ENCODE measurements at regions not wholly inside any gene's neighbourhood (a gene's known extent, or its start where the extent isn't known, plus 50 kb on each side); places are given as distances from the start of the nearest gene placed in this dataset.

DNA sequence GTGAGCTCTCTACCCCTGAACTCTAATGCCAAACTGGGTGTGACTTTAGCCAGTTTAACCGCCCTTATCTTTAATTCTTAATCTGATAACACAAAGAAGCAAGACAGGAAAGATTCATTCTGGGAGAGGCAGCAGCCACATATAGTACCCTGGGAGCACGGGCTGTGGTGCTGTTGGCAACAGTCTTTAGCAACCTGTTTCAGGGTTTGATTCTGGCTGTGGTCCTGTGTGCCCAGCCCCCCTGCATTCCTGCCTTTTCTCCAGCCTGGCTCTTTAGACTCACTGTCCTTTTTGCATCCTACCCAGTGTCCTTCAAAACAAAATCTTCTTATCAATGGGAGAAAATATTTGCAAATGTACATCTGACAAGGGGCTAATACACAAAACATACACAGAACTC is 275.2 kb downstream of the GXYLT1 start:
- DNase-seq = no peak

DNA sequence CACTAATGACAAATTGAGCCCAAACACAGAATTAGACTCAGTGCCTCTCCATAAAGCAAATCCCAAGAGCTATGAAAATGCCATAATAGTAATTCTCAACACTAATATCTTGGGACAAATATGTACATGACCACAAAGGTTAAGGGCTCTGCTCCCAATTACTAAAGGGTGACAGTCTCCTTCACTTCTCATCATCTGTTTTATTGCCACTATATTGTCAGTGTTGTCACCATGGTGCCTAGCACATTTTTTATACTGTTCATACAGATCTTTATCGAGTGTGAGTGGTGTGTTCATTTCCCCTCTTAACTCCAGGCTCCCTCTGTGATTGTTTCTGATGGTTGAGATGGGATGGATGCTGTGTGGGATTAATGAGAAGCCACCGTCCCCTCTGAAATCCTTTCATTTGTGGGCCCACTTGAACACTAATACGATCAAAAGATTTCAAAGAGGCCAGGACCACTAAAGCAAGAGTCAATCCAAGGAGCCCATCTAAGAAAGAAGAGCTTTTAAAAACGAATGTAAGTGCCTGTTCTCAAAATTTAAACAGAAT is 277.7 kb downstream of the GXYLT1 start:
- no peak for DNase-seq

DNA sequence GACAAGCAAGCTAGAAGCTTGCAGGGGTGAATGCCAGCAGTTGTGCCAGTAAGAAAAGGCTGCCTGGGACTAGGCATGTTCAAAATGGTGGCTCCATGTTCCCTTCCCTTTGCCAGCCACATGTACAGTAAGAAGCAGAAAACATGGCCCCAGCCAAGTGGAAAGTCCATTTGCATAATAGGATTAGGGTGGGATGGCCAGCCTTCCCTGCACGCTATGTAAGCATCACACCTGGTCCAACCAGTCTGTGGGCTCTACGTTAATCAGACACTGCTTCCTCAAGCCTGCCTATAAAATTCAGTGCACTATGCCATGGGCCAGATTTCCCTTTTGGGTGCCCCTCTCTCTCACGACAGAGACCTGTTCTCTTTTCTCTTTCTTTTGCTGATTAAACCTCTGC is 288.4 kb downstream of the GXYLT1 start:
- no peak for DNase-seq

DNA sequence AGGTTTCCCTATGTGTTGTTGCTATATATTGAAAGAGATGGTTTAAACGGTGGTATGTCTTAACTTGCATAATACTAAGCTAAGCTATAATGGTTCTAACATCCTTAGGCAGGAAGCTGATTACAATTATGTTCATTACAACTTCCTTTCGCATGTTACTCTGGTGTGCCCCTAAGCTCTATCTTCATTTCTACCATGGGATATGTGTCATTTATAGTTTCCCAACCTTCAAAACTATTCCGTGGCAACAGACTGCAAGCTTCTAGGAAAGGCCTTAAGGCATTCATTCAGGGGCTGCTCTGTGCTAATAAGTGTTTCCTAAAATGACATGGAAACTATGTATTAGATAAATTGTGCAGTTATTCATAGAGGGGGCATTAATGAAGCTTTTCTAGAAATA is 294.6 kb downstream of the GXYLT1 start:
- DNase-seq = no peak

DNA sequence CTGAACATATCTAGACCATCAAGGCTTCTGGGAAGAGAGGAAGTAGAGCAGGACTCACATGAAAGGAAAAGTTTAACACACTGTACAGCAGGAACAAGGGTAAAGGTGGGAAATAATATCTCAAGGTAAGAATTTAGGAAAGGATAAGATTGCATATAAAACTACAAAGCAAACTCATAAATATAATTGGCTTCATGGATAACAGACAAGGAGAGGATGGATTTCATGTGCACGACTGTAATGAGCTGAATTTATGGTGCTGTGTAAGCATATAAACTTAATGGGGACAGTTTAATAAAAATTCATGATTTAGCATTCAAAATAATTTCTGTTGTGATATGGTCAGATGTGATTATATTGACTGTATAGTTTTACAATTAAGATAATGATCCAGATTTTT is 298.0 kb downstream of the GXYLT1 start:
- no peak for DNase-seq

DNA sequence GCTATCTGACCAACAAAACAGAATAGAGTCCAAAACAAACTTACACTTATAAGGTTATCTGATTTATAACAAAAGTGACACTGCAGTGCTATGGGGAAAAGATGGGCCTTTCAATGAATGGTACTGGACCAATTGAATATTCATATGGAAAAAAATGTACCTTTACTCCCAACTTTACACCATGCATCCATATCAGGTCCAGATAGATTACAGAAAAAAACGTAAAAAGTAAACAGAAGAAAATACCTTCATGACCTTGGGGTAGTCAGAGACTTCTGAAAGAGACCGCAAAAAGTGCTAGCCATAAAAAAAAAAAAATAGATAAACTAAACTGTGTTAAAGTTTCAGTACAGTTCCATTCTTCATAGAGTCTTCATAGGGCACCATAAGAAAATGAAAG is 308.3 kb downstream of the GXYLT1 start:
- no peak for DNase-seq

DNA sequence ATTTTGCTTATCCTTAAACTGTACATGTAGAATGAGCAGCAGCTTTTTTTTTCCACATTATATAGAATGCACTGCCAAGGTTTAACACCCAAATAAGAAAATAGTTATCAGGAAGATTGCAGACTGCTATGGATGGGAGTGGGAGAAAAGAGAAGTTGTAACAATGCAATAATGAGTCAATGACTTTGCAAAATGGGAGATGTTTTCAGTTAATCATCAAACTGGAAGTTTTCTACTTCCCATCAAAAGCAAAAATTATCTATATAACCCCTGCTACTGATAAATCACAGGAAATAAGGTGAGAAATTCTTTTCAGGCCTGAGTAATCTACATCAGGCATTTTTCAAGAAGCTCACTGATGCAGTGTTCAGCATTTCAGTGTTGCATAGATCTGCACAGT is 309.1 kb downstream of the GXYLT1 start:
- DNase-seq = no peak

DNA sequence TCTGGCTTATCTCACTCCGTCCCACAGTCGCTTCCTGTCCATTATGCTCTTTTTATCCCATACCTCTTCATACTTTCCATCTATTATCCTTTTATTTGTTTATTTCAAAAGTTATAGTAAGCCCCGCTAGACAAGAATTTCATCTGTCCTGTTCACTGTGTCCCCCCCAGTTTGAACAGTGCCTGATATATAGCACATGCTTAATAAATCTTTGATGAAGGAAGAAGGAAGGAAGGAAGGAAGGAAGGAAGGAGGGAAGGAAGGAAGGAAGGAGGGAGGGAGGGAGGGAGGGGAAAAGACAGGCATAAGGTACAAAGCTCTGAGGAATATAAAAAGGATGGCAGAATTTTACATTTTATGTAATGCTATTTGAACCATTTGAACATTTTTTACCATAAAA is 324.7 kb downstream of the GXYLT1 start:
- DNase-seq = no peak

DNA sequence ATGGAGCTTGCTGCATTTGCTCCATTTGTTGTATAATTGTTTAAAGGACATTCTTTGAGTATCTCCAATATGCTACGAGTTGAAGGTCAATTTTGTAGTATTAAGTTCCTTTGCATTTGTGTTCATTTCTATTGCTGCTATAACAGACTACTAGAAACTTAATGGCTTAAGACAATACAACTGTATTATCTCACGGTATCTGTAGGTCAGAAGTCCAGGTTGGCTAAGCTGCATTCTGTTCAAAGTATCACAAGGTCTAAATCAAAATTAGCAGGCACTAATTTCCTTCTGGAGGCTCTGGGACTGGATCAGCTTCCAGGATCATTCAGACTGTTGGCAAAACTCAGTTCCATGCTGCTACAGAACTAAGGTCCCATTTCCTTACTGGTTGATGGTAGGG is 340.6 kb downstream of the GXYLT1 start:
- no peak for DNase-seq

DNA sequence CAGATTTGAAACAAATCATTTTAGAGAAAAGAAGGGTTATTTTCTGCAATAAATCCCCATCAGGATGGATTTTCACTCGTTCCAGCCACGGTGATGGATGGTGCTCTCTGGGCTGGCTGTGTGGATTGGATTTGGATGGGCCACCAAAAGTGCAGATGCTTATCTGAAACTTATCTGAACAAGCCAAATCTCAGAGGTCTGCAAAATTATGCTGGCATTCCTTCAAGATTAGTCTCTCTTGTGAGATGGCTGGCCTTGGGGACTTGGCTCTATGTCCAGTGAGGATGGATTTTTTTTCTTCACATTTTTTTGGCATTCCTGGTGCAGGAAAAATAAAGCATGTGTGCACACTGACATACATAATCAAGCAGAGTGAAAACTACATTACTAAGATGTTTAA is 341.9 kb downstream of the GXYLT1 start:
- DNase-seq = no peak

DNA sequence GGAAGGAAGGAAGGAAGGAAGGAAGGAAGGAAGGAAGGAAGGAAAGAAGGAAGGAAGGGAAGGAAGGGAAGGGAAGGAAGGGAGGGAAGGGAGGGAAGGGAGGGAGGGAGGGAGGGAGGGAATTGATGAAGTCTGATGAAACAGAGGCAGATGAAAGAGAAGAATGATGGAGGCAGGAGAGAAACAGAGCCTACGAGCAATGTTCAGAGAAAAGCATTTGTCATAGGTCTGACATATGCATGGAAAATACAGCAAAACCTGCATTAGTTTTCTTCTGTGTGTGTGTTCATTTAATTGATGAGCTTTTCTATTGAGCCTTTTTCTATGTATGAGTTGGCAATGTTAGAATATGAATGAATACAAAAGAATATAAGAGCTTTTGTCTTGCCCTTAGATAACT is 343.4 kb downstream of the GXYLT1 start:
- no peak for DNase-seq

DNA sequence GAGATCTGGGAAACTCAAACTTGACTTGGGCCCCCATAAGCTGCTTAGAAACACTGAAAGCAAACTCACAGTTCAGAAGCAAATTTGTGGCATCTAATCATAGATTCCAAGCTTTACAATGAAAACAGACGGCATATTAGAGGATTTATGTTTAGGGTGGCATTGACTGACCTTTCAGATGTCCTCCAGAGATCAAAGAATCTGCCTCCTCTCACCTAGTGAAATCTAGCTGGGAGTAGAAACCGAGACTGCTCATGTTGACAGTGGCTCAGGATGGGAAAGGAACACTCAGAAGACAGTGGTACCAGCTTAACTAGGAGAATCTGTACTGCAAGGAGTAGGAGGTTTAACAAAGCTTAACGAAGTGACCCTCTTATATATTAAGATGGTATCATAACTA is 345.0 kb downstream of the GXYLT1 start:
- no peak for DNase-seq

DNA sequence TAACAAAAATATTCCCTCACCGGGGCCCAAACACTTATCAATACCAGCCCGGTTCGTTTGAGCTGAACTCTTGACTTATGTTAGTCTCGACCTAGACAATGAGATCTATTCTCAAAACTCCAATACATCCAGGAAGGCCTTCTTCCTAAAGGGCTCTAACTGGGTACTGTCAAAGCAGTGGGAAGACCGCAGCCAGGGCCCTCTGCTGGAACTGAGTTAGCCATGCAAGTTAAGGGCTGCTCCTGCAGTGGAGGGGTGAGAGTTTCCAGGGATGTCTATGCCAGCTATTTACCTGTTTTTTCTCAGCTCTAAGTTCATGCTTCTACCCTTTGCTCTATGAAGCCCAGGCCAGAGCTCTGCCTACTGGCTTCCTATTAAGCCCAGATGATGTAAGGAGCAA is 348.8 kb downstream of the GXYLT1 start:
- no peak for DNase-seq

DNA sequence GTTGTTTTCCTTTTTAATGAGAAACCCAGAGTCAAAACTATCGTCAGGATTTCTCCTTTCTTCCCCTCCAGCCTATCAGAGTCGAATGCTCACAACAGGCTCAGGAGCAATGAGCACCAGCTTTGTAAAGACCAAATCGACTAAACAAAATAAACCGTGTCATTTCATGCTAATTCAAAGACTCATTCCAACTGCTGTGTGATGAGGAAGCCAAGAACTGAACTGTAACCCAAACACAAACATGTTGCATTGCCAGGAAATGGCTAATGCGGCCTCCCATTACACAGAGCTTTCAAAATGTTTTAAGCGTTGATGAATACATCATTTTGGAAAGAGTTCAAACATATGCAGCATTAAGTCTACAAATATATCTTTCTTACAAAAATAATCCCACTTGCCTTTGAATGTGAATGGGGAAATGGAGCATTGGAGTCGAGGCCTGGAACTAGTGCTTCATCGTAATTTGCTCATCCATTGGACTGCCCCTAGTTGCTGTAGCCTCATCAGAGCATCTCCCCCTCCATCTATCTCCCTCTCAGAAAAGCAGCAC is 349.5 kb downstream of the GXYLT1 start:
- no peak for DNase-seq

DNA sequence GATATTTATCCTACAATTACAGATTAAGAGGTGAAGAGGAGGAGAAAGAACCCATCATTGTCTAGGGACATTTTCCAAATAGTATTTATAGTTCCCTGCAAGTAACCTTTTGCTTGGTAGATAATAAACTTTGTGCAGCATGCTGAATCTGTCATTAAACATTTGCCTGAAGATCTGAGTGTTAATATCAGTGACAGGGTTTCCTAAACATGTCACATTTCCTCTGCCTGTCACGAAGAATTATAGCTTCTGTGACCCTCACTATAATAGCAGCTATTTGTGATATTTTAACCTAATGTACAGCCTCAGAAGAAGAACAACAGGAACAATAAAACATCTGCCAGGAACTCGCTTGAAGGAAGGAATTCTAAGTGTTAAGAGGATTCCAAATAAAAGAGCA is 350.3 kb downstream of the GXYLT1 start:
- DNase-seq = no peak

DNA sequence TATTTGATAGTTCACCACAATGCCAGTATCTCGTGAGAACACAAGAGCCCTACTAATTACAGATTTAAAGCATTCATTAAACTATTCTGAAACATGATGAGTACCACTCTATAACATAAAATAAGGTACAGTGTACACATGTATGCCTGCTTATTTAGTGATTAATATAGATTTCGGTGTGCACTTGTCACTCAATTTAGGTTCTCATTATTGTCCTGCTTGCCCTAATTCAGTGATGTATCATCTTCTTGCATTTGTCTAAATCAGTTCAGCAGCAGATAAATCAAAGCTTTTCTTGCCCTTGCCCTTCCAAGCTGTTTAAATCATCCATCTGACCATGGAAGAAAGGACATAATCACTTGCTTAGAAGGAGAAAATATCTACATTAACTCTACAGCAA is 359.7 kb downstream of the GXYLT1 start:
- no peak for DNase-seq

DNA sequence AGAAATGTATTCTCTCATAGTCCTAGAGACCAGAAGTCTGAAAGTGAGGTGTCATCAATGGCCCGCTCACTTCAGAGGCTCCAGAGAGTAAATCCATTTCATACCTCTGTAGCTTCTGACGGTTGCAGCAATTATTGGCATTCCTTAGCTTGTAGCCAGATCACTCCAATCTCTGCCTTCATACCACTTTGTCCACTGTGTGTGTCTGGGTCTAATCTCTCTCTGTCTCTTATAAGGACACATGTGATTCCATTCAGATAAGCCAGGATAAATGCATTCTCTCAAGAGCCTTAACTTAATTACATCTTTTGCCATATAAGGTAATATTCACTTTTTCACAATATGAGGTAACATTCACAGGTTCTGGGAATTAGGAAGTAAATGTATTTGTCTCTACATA is 365.7 kb downstream of the GXYLT1 start:
- DNase-seq = no peak

DNA sequence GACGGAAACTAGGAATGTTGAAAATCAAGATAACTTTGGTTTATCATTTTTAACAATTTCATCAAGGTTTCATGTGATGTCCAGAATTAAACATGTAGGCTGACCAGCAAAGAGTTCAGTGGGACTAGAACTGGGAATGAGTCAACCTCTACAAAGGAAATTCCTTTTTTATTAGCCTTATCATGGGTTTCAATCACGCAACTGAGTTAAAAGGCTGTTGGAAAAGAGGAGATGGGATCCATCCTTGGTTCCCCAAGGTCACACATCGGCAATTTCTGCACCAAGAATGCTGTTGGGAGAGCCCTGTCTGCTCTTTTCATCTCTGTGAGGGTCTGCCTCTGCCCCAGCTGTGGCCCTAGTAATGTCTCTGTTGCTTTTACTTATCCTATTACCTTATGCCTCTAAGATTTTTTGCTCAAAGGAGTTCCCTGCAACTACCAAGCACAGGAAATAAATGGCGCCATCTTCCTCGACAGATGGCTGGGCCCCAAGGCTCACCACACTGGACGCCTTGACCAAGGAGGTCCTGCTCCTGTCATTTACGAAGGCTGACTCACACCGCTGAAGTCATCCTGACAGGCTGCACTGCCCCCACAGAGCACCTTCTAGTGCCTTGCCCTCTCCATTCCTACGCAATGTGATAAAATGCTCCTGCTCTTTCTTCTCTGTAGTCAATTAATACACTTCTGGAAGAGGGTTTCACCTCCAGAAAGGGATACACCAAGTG is 367.4 kb downstream of the GXYLT1 start:
- DNase-seq = no peak

DNA sequence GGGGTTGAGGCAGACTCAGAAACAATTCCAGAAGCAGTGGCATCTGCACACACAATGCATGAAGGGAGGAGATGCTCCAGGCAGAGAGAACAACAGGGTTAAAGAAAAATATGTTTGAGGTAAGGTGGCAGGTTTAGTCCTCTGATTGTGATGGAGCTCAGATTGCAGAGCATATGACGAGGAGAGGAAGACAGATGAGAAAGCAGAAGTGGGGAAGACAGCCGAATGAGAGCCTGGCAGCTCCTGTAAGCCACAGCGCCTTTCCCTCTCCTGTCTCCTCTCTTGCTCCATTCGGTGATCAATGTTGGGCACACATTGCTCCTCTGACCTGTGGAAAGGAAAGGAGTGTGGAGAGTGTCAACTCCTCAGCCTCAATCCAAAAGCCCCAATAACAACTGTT is 372.2 kb downstream of the GXYLT1 start:
- DNase-seq = no peak

DNA sequence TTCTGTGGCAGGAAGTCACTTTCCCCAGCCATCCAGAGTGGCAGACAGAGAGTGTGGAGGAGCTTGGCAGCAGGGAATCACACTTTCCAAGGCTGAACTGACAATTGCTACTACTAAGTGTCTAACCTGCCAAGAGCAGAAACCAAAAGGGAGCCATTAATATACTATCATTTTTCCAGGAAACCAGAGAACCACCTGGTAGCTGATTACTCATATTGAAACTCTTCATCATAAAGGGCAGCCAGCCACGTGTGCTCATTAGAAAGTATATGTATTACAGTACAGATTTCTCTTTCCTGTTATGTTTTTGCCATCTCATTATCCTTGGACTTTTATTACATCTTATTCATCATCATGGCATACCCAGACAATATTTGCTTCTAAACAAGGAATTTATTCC is 374.9 kb downstream of the GXYLT1 start:
- DNase-seq = no peak

DNA sequence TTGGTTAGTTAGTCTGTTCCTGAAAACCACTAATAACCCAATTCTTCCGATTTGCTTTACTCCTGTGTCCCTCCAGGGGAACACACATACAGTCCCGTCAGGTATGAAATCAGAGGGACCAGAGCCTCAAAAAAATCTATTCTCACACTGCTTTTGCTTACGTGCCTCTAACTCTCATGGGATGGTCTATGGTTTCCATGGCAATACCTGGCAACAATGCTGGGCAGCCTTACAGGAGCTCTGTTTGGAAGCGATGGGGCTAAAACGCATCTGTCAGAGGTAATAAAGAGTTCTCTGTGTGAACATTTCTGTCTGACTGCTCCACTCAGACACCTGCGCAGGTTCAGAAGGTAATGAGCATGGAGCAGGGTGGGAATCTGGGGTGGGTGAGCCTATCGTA is 376.2 kb downstream of the GXYLT1 start:
- no peak for DNase-seq

DNA sequence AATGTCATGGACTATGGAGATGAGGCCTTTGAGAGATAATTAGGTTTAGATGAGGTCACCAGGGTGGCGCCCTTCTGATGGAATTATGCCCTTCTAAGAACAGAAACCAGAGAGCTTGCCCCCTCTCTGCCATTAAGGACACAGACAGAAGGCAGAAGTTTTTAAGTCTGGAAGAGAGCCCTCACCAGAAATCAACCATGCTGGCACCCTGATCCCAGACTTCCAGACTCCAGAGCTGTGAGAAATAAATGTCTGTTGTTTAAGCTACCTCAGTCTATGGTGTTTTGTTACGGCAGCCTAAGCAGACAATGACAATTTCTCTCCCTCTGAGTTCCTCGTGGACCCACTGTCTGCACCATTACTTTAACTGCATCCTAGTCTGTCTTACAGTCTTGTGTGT is 382.0 kb downstream of the GXYLT1 start:
- DNase-seq = no peak

DNA sequence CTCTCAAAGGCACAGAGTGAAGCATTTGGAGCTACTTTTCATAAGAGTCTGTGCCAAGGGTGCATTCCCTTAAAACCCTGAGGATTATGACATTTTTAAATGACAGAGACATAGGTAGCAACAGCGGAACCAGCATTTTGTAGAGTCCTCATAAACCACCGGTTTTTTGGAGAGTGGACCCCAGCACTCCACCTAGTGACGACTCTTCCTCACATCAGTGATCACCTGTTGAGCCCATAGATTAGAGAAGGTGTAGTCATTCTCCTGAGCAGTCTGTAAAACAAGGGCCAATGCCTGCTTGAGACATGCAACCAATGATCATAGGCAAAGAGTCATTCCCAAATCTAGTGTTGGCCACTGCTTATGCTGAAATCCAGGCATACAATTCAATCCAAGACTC is 399.1 kb downstream of the GXYLT1 start:
- no peak for DNase-seq

DNA sequence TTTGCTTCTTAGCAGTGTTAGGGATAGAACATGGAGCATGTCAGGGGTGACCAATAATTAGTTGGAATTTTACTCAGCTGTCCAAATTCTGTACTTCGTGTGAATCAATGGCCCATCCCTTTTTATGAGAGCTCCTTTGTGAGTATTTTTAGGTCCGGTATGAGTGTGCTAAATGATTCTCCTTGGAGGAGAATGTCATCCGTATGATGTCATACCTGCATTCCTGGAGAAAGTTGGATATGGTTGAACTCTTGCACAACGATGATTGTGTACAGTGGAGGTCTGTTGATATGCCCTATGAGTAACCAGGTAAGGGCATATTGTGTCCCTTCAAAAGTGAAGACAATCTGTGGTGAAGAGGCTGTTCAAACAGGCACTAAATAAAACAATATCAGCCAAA is 400.8 kb downstream of the GXYLT1 start:
- no peak for DNase-seq

DNA sequence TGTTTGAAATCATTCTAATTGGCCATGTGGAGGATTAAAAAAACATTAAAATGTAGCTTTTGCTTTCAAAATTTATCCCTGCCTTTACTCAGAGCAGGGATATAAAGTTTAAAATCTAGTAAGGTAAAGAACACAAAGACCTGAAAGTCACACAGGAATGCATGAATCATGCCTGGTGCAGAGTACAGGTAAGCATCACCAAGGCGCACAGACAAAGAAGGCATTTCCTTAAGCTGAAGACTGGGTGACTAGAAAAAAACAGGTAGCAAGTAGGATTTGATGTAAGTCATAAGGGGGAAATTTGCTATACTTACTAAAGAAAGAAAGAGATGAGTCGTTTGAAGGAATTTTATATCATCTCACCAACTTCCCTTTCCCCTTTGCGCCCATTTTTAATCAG is 405.6 kb downstream of the GXYLT1 start:
- no peak for DNase-seq
